ENCODE measurements at regions not wholly inside any gene's neighbourhood (a gene's known extent, or its start where the extent isn't known, plus 50 kb on each side); places are given as distances from the start of the nearest gene placed in this dataset.
"Not testable (repeated sequence)": the region's sequence is repeated elsewhere in the genome, so short reads cannot be mapped to it uniquely, and the experiment has no call there.

GRCh38 chr16:60484901-60485300 is 1551.3 kb downstream of the CDH8 start:
- no peak for FAIRE-seq

- no peak for FAIRE-seq
Observed at GRCh38 chr16:60481591-60481990, 1554.6 kb downstream of the CDH8 start.

GRCh38 chr16:60478810-60479209 is 1557.4 kb downstream of the CDH8 start:
- FAIRE-seq: no peak

GRCh38 chr16:60463986-60464385 is 1572.3 kb downstream of the CDH8 start:
- no peak for FAIRE-seq

- no peak for FAIRE-seq
Observed at GRCh38 chr16:60459463-60459862, 1576.8 kb downstream of the CDH8 start.

- FAIRE-seq: no peak
Observed at GRCh38 chr16:60458255-60458654, 1578.0 kb downstream of the CDH8 start.

GRCh38 chr16:60452646-60453045 is 1583.6 kb downstream of the CDH8 start:
- FAIRE-seq: no peak

- no peak for FAIRE-seq
Observed at GRCh38 chr16:60438894-60439293, 1597.3 kb downstream of the CDH8 start.

GRCh38 chr16:60432472-60432871 is 1603.8 kb downstream of the CDH8 start:
- no peak for FAIRE-seq

GRCh38 chr16:60419859-60420258 is 1616.4 kb downstream of the CDH8 start:
- no peak for FAIRE-seq

GRCh38 chr16:60414613-60415012 is 1621.6 kb downstream of the CDH8 start:
- FAIRE-seq: no peak

GRCh38 chr16:60413969-60414368 is 1622.3 kb downstream of the CDH8 start:
- FAIRE-seq: no peak

- FAIRE-seq: no peak
Observed at GRCh38 chr16:60407606-60408005, 1628.6 kb downstream of the CDH8 start.

GRCh38 chr16:60407034-60407433 is 1629.2 kb downstream of the CDH8 start:
- no peak for FAIRE-seq

GRCh38 chr16:60405286-60405685 is 1631.0 kb downstream of the CDH8 start:
- FAIRE-seq: no peak

GRCh38 chr16:60404401-60404800 is 1631.8 kb downstream of the CDH8 start:
- no peak for FAIRE-seq

GRCh38 chr16:60402941-60403340 is 1633.3 kb downstream of the CDH8 start:
- not testable (repeated sequence) for FAIRE-seq

- no peak for FAIRE-seq
Observed at GRCh38 chr16:60392380-60392779, 1643.9 kb downstream of the CDH8 start.

- no peak for FAIRE-seq
Observed at GRCh38 chr16:60371591-60371990, 1637.5 kb upstream of the GOT2 start.

GRCh38 chr16:60367739-60368138 is 1633.6 kb upstream of the GOT2 start:
- FAIRE-seq: no peak

GRCh38 chr16:60363566-60363965 is 1629.5 kb upstream of the GOT2 start:
- no peak for FAIRE-seq

- FAIRE-seq: not testable (repeated sequence)
Observed at GRCh38 chr16:60359866-60360265, 1625.8 kb upstream of the GOT2 start.

- FAIRE-seq: not testable (repeated sequence)
Observed at GRCh38 chr16:60359412-60359811, 1625.3 kb upstream of the GOT2 start.

- not testable (repeated sequence) for FAIRE-seq
Observed at GRCh38 chr16:60357876-60358522, 1623.9 kb upstream of the GOT2 start.

- FAIRE-seq: no peak
Observed at GRCh38 chr16:60346256-60346655, 1612.1 kb upstream of the GOT2 start.

Measured in TTC549 (cell line).